B cell (primary cell): ENCODE measurements at regions not wholly inside any gene's neighbourhood (a gene's known extent, or its start where the extent isn't known, plus 50 kb on each side); places are given as distances from the start of the nearest gene placed in this dataset.

Experiments used
- ATAC-seq: fragments of 200-7000 bp; cut with Tn5 transposase; one replicate; pipeline ENCODE4 v1.10.0; 2021; ENCODE audit warnings: low read depth, mild to moderate bottlenecking, moderate number of reproducible peaks, moderate library complexity
- CTCF ChIA-PET: fragments of 350-600 bp; sonication (Branson Sonifier 250); formaldehyde crosslinking; loops from one replicate; lab custom pipeline; 2021; ENCODE audit warnings: antibody characterized with exemption, inconsistent platforms; lab: Charles Lee
- POLR2A ChIA-PET: fragments of 350-600 bp; sonication (Branson Sonifier 250); formaldehyde crosslinking; loops from one replicate; lab custom pipeline; 2021; ENCODE audit warnings: antibody characterized with exemption; lab: Charles Lee
- DNase-seq: peaks from one replicate; pipeline ENCODE4 v3.0.0; 2013
- H2AFZ ChIP-seq: 2 replicates; pipeline ENCODE4 v1.6.1; 2012; ENCODE audit warnings: mild to moderate bottlenecking, low read depth, low read length; ENCODE audit not compliant: insufficient read depth, poor library complexity, severe bottlenecking
- H3K27ac ChIP-seq, 2 donors: 1 replicate in 1 of 2; 2 replicates in 1 of 2; pipeline ENCODE4 v1.5.1; 2012 to 2013; ENCODE audit warnings: low read length in 2 of 2, mild to moderate bottlenecking in 2 of 2, moderate library complexity in 1 of 2
- H3K27me3 ChIP-seq, 4 experiments: fragments of 200-600 bp in 1 of 4; sonication (generic) in 1 of 4; replicated peaks in 1 of 4; 1 replicate in 2 of 4; 2 replicates in 2 of 4; pipeline versions ENCODE4 v1.6.1 to v1.7.0; 2013 to 2016; ENCODE audit warnings: low read length in 3 of 4, mild to moderate bottlenecking in 2 of 4, mixed read lengths in 1 of 4, moderate library complexity in 1 of 4; ENCODE audit not compliant: insufficient read depth in 4 of 4, control insufficient read depth in 3 of 4; ENCODE audit errors: control extremely low read depth in 1 of 4
- H3K36me3 ChIP-seq, 2 experiments: replicated peaks in 1 of 2; 1 replicate in 1 of 2; 2 replicates in 1 of 2; pipeline versions ENCODE4 v1.6.1 to v1.7.1; 2013; ENCODE audit warnings: low read length in 1 of 2; ENCODE audit not compliant: insufficient read depth in 2 of 2, control insufficient read depth in 1 of 2; ENCODE audit errors: control extremely low read depth in 1 of 2, extremely low read depth in 1 of 2
- H3K4me1 ChIP-seq, 2 donors: fragments of 200-600 bp in 1 of 2; sonication (generic) in 1 of 2; 1 replicate in 1 of 2; 2 replicates in 1 of 2; pipeline versions ENCODE4 v1.5.1 to v1.6.1; 2013 to 2017; ENCODE audit warnings: low read length in 2 of 2; ENCODE audit not compliant: control insufficient read depth in 2 of 2, insufficient read depth in 2 of 2
- H3K4me2 ChIP-seq: replicated peaks from 2 replicates; pipeline ENCODE3; 2012; ENCODE audit warnings: mild to moderate bottlenecking, low read depth, low read length; ENCODE audit not compliant: poor library complexity, severe bottlenecking
- H3K4me3 ChIP-seq, 5 experiments: fragments of 200-600 bp in 1 of 5; sonication (generic) in 1 of 5; 1 replicate in 3 of 5; 2 replicates in 2 of 5; pipeline versions ENCODE4 v1.5.1 to v1.7.0; 2011 to 2016; ENCODE audit warnings: low read length in 4 of 5, mild to moderate bottlenecking in 4 of 5, low read depth in 2 of 5, control low read depth in 1 of 5, moderate library complexity in 1 of 5; ENCODE audit not compliant: insufficient read depth in 1 of 5; ENCODE audit errors: control extremely low read depth in 1 of 5, extremely low read depth in 1 of 5
- H3K79me2 ChIP-seq: fragments of 200-600 bp; sonication (generic); one replicate; pipeline ENCODE4 v1.6.0; 2016; ENCODE audit warnings: low read length; ENCODE audit not compliant: control insufficient read depth, insufficient read depth
- H3K9ac ChIP-seq: fragments of 200-600 bp; sonication (generic); 2 replicates; pipeline ENCODE4 v1.6.1; 2017; ENCODE audit warnings: mild to moderate bottlenecking, low read length, moderate library complexity
- H3K9me3 ChIP-seq, 3 donors: one replicate each; pipeline versions ENCODE4 v1.6.1 to v1.7.1; 2013; ENCODE audit warnings: low read length in 2 of 3; ENCODE audit not compliant: control insufficient read depth in 2 of 3, insufficient read depth in 1 of 3; ENCODE audit errors: control extremely low read depth in 1 of 3
- H4K20me1 ChIP-seq: 2 replicates; pipeline ENCODE4 v1.6.0; 2012; ENCODE audit warnings: mild to moderate bottlenecking, low read length; ENCODE audit not compliant: insufficient read depth, control insufficient read depth, poor library complexity, severe bottlenecking
- H3K27ac Mint-ChIP-seq: one replicate; pipeline ENCODE4 v1.8.0; 2021; ENCODE audit warnings: mixed read lengths
- H3K27me3 Mint-ChIP-seq: one replicate; pipeline ENCODE4 v1.8.0; 2021; ENCODE audit warnings: mixed read lengths
- H3K4me1 Mint-ChIP-seq: one replicate; pipeline ENCODE4 v1.8.0; 2021; ENCODE audit warnings: mixed read lengths
- H3K4me3 Mint-ChIP-seq: one replicate; pipeline ENCODE4 v1.8.0; 2021; ENCODE audit warnings: mixed read lengths
- H3K9me3 Mint-ChIP-seq: one replicate; pipeline ENCODE4 v1.8.0; 2022; ENCODE audit warnings: mixed read lengths; ENCODE audit not compliant: insufficient read depth
- CTCF ChIP-seq: fragments of 200-600 bp; IDR thresholded peaks from one replicate; pipeline ENCODE4 v1.8.0; 2022; ENCODE audit warnings: antibody characterized with exemption, mild to moderate bottlenecking
- EZH2 ChIP-seq: IDR thresholded peaks from 2 replicates; pipeline ENCODE4 v1.6.1; 2012; ENCODE audit warnings: borderline replicate concordance, low read depth, mild to moderate bottlenecking, moderate library complexity, low read length; ENCODE audit not compliant: insufficient read depth, poor library complexity, severe bottlenecking
- WGBS: methylation state at CpG from one replicate; pipeline ENCODE4 v1.1.5; 2013; ENCODE audit warnings: missing lambda C conversion rate; ENCODE audit not compliant: insufficient coverage; 5-methylcytosine and 5-hydroxymethylcytosine counted together
- intact Hi-C: fragments of 100-400 bp; cut with micrococcal nuclease; formaldehyde crosslinking; loops from one replicate; pipeline ENCODE4 v1.10.0; 2022

GRCh38 chr6:6984585-6985366 is 123.0 kb upstream of the RREB1 start:
- ATAC-seq: no peak
- H3K9me3 ChIP-seq: no peaks in the 10 kb centered on the region
- ChIA-PET CTCF (no interaction called here), POLR2A (no interaction called here)
- no peaks in the 10 kb centered on the region for H3K36me3 ChIP-seq
- H3K27me3 Mint-ChIP-seq: no peaks in the 10 kb centered on the region
- no peaks in the 10 kb centered on the region for H4K20me1 ChIP-seq
- intact Hi-C loops: no loop called here
- WGBS: 93% methylated on average over 12 of the region's 13 CpGs
- TF ChIP-seq EZH2 (no peak), CTCF (no peak)
- no peak for DNase-seq
- H3K4me3 ChIP-seq: no peak overlapping the region
- no peak overlapping the region for H3K27ac Mint-ChIP-seq
- no peak overlapping the region for H3K9ac ChIP-seq
- no peak overlapping the region for H2AFZ ChIP-seq
- H3K27me3 ChIP-seq: no peaks in the 10 kb centered on the region
- no peaks in the 10 kb centered on the region for H3K9me3 Mint-ChIP-seq
- no peak overlapping the region for H3K27ac ChIP-seq
- no peaks in the 10 kb centered on the region for H3K4me1 Mint-ChIP-seq
- H3K79me2 ChIP-seq: no peaks in the 10 kb centered on the region
- no peak overlapping the region for H3K4me3 Mint-ChIP-seq
- H3K4me1 ChIP-seq: no peaks in the 10 kb centered on the region
- no peak overlapping the region for H3K4me2 ChIP-seq

GRCh38 chr6:6986344-6986743 is 121.4 kb upstream of the RREB1 start:
- WGBS: 70% methylated on average over 1 of the region's 1 CpG
- CTCF ChIA-PET: interaction anchor here (1.0 kb wide), 1 partner anchor 13 kb away, joined by 5 read pairs; no protein-coding TSS in a partner anchor

More at GRCh38 chr6:6986344-6986743, 121.4 kb upstream of the RREB1 start:
- intact Hi-C loops: no loop called here
- Histone ChIP-seq H3K36me3 (no peaks in the 10 kb centered on the region), H2AFZ (no peak overlapping the region), H3K27me3 (no peaks in the 10 kb centered on the region), H3K4me2 (no peak overlapping the region), H3K9me3 (no peaks in the 10 kb centered on the region), H3K79me2 (no peaks in the 10 kb centered on the region), H3K9ac (no peak overlapping the region), H3K27ac (no peak overlapping the region), H4K20me1 (no peaks in the 10 kb centered on the region), H3K4me3 (no peak overlapping the region), H3K4me1 (no peaks in the 10 kb centered on the region)
- ATAC-seq (no peak), DNase-seq (no peak)
- POLR2A ChIA-PET: no interaction called here
- TF ChIP-seq CTCF: no peak
- no peak for TF ChIP-seq EZH2
- Mint-ChIP-seq H3K9me3 (no peaks in the 10 kb centered on the region), H3K27ac (no peak overlapping the region), H3K4me1 (no peaks in the 10 kb centered on the region), H3K4me3 (no peak overlapping the region), H3K27me3 (no peaks in the 10 kb centered on the region)
